Smooth muscle cell (in vitro differentiated cells): ENCODE measurements at regions not wholly inside any gene's neighbourhood (a gene's known extent, or its start where the extent isn't known, plus 50 kb on each side); places are given as distances from the start of the nearest gene placed in this dataset.

Source experiments
- DNase-seq: peaks from one replicate; lab custom pipeline; 2025; ENCODE audit not compliant: unreplicated experiment; lab: John Stamatoyannopoulos, UW
- H2AFZ ChIP-seq: fragments of 200-600 bp; sonication (generic); 2 replicates; pipeline ENCODE4 v1.6.0; 2016; ENCODE audit warnings: antibody characterized with exemption, low read depth, mild to moderate bottlenecking
- H3F3A ChIP-seq: fragments of 200-600 bp; sonication (generic); 2 replicates; pipeline ENCODE4 v1.6.0; 2017; ENCODE audit warnings: antibody characterized with exemption, low read depth
- H3K27ac ChIP-seq: fragments of 200-600 bp; sonication (generic); 2 replicates; pipeline ENCODE4 v1.5.1; 2016; ENCODE audit warnings: low read depth, mild to moderate bottlenecking
- H3K27me3 ChIP-seq: fragments of 200-600 bp; sonication (generic); 2 replicates; pipeline ENCODE4 v1.6.1; 2016; ENCODE audit warnings: low read depth, mild to moderate bottlenecking
- H3K36me3 ChIP-seq: fragments of 200-600 bp; sonication (generic); 2 replicates; pipeline ENCODE4 v1.5.1; 2016; ENCODE audit warnings: low read depth
- H3K4me1 ChIP-seq: fragments of 200-600 bp; sonication (generic); 2 replicates; pipeline ENCODE4 v1.5.1; 2016; ENCODE audit warnings: low read depth
- H3K4me2 ChIP-seq: fragments of 200-600 bp; sonication (generic); 2 replicates; pipeline ENCODE4 v1.6.0; 2016; ENCODE audit warnings: mild to moderate bottlenecking
- H3K4me3 ChIP-seq: fragments of 200-600 bp; sonication (generic); 2 replicates; pipeline ENCODE4 v1.5.1; 2016; ENCODE audit warnings: mild to moderate bottlenecking
- H3K79me2 ChIP-seq: fragments of 200-600 bp; sonication (generic); 2 replicates; pipeline ENCODE4 v1.6.0; 2016; ENCODE audit warnings: low read depth, mild to moderate bottlenecking
- H3K9ac ChIP-seq: fragments of 200-600 bp; sonication (generic); 2 replicates; pipeline ENCODE4 v1.6.0; 2016; ENCODE audit warnings: low read depth
- H3K9me3 ChIP-seq: fragments of 200-600 bp; sonication (generic); replicated peaks from 2 replicates; pipeline ENCODE4 v1.5.1; 2016; ENCODE audit warnings: low read depth
- H4K20me1 ChIP-seq: fragments of 200-600 bp; sonication (generic); 2 replicates; pipeline ENCODE4 v1.6.0; 2016; ENCODE audit warnings: low read depth
- CTCF ChIP-seq: fragments of 200-600 bp; sonication (generic); IDR thresholded peaks from 2 replicates; pipeline ENCODE4 v1.5.1; 2017; ENCODE audit warnings: borderline replicate concordance, mild to moderate bottlenecking, antibody characterized with exemption; ENCODE audit not compliant: insufficient read depth, poor library complexity, severe bottlenecking
- WGBS: methylation state at CpG from one replicate; pipeline ENCODE4 v1.1.7; 2016; ENCODE audit warnings: low lambda C conversion rate; 5-methylcytosine and 5-hydroxymethylcytosine counted together

- Histone ChIP-seq H3K9me3 (no peaks in the 10 kb centered on the region), H3K27me3 (peaks cover 50% of the 10 kb centered on the region), H3K9ac (no peak overlapping the region), H3F3A (no peaks in the 10 kb centered on the region), H3K4me1 (no peaks in the 10 kb centered on the region), H3K79me2 (no peaks in the 10 kb centered on the region), H3K4me2 (no peak overlapping the region), H4K20me1 (no peaks in the 10 kb centered on the region), H3K36me3 (no peaks in the 10 kb centered on the region), H3K4me3 (no peak overlapping the region), H3K27ac (no peak overlapping the region), H2AFZ (no peak overlapping the region)
- DNase-seq: no peak
- WGBS: 85% methylated on average over 8 of the region's 8 CpGs
- TF ChIP-seq CTCF: no peak
Observed at GRCh38 chr11:19328586-19329311, 88.0 kb upstream of the E2F8 start.

DNA sequence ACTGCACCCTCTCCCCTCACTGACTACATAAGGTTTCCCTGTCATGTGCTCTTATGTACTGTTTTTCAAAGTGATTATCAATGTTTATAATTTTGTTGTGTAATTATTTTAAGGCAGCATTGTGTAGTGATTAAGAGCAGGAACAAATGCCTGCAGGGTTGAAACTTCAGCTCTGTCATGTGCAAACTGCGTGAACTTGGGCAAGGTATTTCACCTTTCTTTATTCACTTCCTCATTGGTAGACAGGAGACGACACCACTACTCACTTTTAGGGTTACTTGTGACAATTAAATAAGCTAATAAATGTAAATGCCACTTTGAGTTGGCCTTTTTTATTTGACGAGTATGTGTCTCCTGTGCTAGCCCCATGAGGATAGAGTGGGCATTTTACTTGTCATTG is 86.5 kb upstream of the E2F8 start:
- Histone ChIP-seq H3K4me1 (no peaks in the 10 kb centered on the region), H4K20me1 (no peaks in the 10 kb centered on the region), H3K79me2 (no peaks in the 10 kb centered on the region), H3K9me3 (no peaks in the 10 kb centered on the region), H3K4me3 (no peak overlapping the region), H3K27me3 (peaks cover 58% of the 10 kb centered on the region), H3K27ac (no peak overlapping the region), H3F3A (no peaks in the 10 kb centered on the region), H3K4me2 (no peak overlapping the region), H2AFZ (no peak overlapping the region), H3K36me3 (no peaks in the 10 kb centered on the region), H3K9ac (no peak overlapping the region)
- no peak for TF ChIP-seq CTCF
- no peak for DNase-seq
- WGBS: 88% methylated on average over 3 of the region's 3 CpGs

- Histone ChIP-seq H3K36me3 (no peaks in the 10 kb centered on the region), H3K27me3 (peaks cover 65% of the 10 kb centered on the region), H3K9ac (no peak overlapping the region), H3K4me2 (no peak overlapping the region), H3K79me2 (no peaks in the 10 kb centered on the region), H3F3A (no peaks in the 10 kb centered on the region), H2AFZ (no peak overlapping the region), H3K9me3 (no peaks in the 10 kb centered on the region), H4K20me1 (no peaks in the 10 kb centered on the region), H3K27ac (no peak overlapping the region), H3K4me3 (no peak overlapping the region), H3K4me1 (no peaks in the 10 kb centered on the region)
- TF ChIP-seq CTCF: no peak
- 94% methylated on average over 1 of the region's 1 CpG for WGBS
- no peak for DNase-seq
Observed at GRCh38 chr11:19326499-19326898, 85.8 kb upstream of the E2F8 start.

GRCh38 chr11:19323502-19323901 is 82.8 kb upstream of the E2F8 start:
- TF ChIP-seq CTCF: no peak
- H3K9ac ChIP-seq: no peak overlapping the region
- H3K36me3 ChIP-seq: no peaks in the 10 kb centered on the region
- H3K27me3 ChIP-seq: peaks cover 54% of the 10 kb centered on the region
- no peaks in the 10 kb centered on the region for H3K79me2 ChIP-seq
- H2AFZ ChIP-seq: no peak overlapping the region
- H3K4me1 ChIP-seq: no peaks in the 10 kb centered on the region
- no peaks in the 10 kb centered on the region for H3K9me3 ChIP-seq
- no peak overlapping the region for H3K27ac ChIP-seq
- no peaks in the 10 kb centered on the region for H3F3A ChIP-seq
- H3K4me3 ChIP-seq: no peak overlapping the region
- no peak overlapping the region for H3K4me2 ChIP-seq
- no peak for DNase-seq
- no peaks in the 10 kb centered on the region for H4K20me1 ChIP-seq
